Myocyte (in vitro differentiated cells): ENCODE measurements at regions not wholly inside any gene's neighbourhood (a gene's known extent, or its start where the extent isn't known, plus 50 kb on each side); places are given as distances from the start of the nearest gene placed in this dataset.

Source experiments
- DNase-seq: peaks from one replicate; pipeline ENCODE4 v3.0.0-alpha.2; 2012; ENCODE audit warnings: low read depth

- DNase-seq: no peak
Measured at GRCh38 chr3:106168962-106169750, 300.3 kb upstream of the CBLB start.

DNA sequence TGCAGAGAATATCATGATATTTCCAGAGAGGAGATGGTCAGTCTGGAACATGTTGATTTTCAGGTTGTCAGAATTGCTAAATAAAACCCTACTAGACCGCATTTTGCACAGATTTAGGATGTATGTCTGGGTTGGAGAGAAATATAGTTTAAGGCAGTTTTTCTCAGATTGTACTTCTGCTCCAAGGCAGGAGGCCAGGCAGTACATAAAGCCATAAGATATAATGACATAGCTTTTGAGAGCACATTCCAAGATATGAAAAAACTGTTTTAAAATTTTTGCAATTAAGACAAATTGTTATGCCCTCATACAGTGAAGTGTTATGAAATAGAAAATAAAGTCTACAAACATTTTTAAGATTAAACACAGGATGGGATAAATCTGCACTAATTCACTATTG lies 301.8 kb upstream of the CBLB start:
- no peak for DNase-seq

GRCh38 chr3:106172101-106172500 lies 303.3 kb upstream of the CBLB start:
- no peak for DNase-seq

DNA sequence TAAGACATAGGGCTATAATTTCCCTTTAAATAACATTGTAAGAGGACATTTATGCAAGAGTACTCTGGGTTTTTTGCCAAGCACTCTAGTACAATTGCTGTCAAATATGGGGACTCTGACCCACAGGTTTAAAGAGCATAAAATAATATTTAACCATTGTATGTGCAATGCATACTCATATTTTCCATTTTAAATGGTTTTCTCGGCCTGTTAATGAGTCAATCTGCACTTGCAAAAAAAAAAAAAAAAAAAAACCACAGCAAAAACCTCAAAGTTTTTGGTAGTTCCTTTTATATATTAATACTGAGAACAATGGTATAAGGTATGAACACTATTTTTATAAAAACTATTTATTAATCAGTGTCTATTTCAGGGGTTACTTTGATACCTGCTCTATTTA lies 304.0 kb upstream of the CBLB start:
- no peak for DNase-seq

DNA sequence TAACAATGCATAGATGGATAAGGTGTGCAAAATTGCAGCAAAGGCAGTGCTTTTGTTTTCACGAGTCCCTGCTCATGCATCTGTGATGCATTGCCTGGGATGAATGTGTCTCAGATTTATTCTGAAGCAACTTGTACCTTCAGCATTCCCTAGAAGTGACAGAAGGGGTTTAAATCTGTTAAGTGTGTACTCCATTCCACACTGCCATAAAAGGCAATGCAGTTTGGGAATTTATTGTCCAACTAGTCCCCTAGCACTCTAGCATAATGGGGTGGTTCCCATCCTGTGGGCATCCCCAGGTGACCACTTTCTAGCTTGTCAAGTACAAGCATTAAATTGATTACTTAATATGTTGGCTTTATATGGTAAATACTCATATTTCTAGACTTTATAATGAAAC lies 306.5 kb upstream of the CBLB start:
- DNase-seq: no peak

DNA sequence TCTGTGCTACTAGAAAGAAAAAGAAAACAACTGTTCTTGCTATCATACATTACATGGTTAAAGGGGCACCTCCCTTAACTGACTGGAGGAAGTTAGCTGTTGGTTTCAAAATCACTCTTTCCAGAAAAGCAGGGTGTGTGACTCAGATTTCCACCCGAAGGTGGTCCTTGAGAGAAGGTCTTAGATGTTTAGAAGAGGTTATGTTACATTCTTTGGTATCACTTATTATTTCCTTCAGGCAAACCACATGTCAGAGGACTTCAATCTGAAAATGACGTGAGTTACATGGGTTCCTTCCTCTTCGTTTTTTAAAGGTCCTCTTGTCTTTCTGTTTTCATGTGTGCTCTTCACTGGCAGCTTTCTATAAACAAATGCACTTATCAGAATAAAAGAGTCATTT lies 307.9 kb upstream of the CBLB start:
- no peak for DNase-seq

DNA sequence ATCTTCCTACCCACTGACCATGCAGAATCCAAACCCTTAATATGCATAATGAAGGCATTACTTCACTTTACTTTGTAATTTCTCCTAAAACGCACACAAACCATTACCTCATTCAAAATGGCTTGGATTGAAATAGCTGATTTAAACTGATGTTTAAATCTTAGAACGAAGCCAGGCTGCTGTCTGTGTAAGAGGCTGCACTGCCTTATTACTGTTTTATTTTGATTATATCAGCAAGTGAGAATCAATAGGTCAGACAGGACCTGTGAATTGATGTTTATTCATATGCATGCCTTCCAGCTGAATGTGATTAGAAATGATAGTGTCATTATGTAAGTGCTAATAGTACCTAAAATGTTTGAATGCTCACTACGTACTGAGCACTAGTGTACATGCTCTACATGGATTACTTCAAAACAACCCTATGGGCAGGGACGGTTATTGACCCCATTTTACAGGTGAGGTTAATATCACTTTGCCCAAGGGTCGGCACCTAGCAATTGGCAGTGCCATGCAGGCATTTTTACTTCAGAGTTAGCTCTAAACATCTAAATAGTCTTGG lies 314.2 kb upstream of the CBLB start:
- no peak for DNase-seq

DNA sequence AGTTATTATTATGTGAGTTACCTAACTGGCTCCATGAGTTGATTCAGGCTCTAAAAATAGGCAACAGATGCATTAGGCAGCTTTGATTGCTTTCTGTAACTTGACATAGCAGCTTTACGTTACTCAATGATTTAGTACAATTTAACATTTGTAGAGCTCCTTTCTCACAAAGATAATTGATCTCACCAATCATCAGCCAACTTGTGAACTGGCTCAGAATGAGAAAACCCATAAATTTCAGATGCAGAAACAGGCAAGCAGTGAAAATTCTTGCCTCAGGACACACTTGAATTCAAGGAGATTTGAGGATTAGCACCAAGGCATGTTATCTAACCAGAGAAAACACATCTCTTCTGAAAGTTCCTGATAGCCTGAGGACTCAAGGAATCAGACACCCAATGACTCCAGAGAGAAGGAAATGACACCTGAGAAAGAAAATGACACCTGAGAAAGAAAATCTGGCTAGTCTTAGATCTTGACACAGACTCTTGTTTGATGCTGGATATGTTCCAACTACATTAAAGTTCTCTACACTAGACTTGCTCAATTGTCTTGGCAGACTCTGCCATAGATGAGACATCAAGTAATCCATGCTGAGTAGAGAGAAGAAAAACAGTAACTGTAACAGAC lies 315.1 kb upstream of the CBLB start:
- peak; percentile 34 for DNase-seq

- DNase-seq: no peak
Measured at GRCh38 chr3:106184540-106185457, 316.0 kb upstream of the CBLB start.

DNA sequence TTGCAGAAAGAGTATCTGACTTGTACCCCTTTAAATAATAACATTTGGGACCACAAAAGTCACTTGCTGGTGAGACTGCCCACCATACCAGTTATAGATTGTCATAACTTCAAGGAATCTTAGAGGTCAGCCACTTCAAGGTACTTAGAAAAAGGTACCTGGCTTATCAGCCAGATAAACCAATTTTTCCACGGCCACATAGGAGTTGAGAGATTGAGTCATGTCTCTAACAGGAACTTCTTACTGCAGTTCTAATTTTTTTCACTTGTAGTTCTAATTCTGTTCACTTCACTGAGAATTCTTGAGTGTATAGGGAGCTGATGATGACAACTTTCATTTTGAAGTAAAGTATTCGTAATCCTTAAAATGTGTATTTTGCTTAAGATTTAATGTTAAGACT lies 317.1 kb upstream of the CBLB start:
- no peak for DNase-seq

- DNase-seq: no peak
Measured at GRCh38 chr3:106190296-106190695, 321.5 kb upstream of the CBLB start.

DNA sequence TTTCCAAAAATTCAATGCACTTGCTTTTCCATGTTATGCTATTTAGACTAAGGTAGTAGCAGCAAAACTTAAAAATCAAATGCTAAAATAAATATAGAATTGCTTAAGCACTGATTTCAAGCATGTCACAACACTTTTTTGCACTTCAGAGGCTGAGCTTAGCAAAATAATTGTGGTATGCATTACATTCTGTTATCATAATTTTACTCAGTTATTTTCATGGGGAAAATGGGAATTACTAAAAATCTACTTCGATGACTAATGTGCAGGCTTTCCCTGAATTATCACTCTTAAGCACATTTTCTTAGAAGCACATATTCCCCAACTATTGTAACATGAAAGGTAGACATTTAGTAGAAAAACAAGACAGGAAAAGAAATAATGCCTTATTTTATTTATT lies 322.4 kb upstream of the CBLB start:
- DNase-seq: no peak

DNA sequence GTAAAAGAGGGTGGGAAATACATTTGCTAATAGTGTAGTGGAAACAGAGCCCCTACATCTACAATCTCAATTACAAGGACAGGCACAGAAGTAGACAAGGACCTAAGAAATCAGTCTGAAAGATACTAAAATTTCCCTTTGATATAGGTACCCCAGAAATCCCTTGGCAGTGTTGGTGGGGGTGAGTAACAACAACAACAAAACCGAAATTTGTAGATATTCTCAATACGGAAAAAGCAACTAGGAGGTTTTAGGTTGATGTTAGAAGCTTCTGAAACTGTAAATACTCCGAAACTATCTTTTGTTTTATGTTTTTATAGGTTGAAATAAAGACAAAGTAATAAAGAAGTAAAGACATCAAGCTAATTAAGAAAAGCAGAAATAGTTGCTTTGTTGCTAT lies 323.1 kb upstream of the CBLB start:
- DNase-seq: no peak

DNA sequence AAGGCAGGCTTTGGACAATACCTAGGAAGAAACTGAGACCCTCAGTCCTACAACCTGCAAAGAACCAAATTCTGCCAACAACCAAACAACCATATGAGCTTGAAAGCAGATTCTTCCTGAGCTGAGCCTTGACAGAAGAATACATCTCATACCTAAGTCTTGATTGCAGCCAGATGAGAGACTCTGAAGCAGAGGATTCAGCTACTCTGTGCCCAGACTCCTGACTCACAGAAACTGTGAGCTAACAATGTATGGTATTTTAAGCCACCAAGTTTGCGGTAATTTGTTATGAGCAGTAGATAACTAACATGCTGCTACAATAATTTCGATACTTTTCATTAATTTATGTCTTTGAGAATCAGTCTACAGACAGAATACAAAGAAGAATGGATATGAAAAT lies 325.1 kb upstream of the CBLB start:
- no peak for DNase-seq

GRCh38 chr3:106194726-106195125 lies 325.9 kb upstream of the CBLB start:
- no peak for DNase-seq

DNA sequence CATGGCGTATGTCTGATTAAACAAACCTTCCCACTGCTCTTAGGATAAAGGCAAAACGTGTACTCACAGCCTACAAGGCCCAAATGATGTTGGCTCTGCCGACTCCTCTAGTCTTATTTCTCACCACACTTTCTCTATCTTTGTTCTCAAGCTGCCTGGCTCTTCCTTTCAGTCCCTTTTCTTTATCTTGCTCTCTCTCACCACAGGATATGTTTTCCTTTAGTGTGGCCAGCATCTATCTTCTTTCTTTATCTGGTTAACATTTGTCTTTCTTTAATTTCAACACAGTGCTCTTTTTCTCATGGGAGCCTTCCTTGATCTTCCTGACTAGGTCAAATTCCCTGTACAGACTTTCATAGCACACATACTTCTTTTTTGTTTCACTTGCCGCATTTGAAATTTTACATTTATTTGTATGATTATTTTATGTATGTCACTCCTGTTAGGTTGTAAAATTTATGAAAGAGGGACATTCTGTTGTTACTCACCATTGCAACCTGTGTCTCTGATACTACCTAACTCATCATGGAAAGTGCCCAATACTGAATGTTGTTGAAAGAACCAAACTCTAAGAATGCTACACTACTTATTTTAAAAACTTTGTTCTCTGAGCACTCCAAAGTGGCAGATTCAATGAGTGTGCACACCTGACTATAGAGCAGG lies 328.9 kb upstream of the CBLB start:
- DNase-seq: no peak

GRCh38 chr3:106204160-106204868 lies 335.5 kb upstream of the CBLB start:
- DNase-seq: no peak

GRCh38 chr3:106206146-106206545 lies 337.3 kb upstream of the CBLB start:
- no peak for DNase-seq

- no peak for DNase-seq
Measured at GRCh38 chr3:106206613-106207012, 337.8 kb upstream of the CBLB start.

DNA sequence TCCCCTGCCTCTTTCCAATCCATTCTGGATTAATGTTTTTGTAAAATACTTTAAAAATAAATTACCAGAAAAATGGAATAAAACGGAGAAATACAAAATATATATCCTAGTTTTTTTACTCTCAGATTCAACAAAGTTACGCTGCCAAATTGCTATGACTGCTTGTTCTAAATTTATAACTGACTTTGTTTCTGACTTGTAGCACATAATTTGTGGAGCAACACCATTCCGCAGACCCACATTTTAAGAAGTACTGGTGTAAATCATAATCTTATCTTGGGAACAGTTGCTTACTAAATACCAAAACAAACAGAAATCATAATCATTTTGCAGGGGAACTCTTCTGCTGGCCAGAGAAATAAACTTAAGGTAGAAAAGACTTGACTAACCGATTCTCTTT lies 339.4 kb upstream of the CBLB start:
- peak; percentile 43 for DNase-seq

- peak; percentile 49 for DNase-seq
Measured at GRCh38 chr3:106208967-106209366, 340.2 kb upstream of the CBLB start.
